ENCODE measurements at regions not wholly inside any gene's neighbourhood (a gene's known extent, or its start where the extent isn't known, plus 50 kb on each side); places are given as distances from the start of the nearest gene placed in this dataset.

GRCh38 chr10:107619139-107619538 is 454.6 kb upstream of the SORCS1 start:
- DNase-seq (ENCODE audit: low read depth in 3 of 3, low spot score in 2 of 3) = no peak

DNA sequence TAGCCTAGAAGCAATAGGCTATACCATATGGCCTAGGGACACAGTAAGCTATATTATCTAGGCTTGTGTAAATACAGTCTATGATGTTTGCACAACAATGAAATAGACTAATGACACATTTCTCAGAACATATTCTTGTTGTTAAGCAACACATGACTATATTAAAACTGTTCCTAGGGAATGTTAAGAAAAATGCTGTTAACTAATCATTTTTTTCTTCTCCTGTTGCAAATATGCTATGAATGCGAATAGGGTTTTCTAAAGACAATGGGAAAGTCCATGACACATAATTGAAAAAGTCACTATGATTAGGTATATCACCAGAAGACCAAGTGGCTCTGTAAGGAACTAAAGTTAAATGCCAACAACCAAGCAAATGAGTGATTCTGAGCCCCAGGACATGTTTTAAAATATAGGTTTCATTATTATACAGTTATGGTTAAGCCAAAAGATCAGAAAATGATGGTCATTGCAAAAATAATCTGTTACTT is 454.0 kb upstream of the SORCS1 start:
- no peak for DNase-seq (ENCODE audit: low read depth in 3 of 3, low spot score in 2 of 3)

- no peak for DNase-seq (ENCODE audit: low read depth in 3 of 3, low spot score in 2 of 3)
Observed at GRCh38 chr10:107616463-107617410, 452.2 kb upstream of the SORCS1 start.

DNA sequence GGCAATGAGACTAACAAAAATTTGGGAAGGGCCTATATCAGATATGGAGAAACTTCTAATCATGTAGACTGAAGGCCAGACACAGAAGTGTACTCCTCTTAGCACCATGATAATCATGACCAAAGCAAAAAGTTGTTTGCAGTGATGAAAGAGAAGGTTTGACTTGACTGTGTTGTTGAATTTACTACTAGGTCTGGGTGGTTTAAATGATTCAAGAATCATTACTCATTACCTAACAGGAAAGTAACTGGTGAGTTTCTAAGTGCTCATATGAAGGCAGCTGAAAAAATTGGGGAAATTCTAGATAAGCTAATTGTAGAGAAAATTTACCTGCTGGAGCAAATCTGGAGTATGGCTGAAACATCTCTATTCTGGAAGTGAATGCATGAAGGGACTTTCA is 451.5 kb upstream of the SORCS1 start:
- no peak for DNase-seq (ENCODE audit: low read depth in 3 of 3, low spot score in 2 of 3)

DNA sequence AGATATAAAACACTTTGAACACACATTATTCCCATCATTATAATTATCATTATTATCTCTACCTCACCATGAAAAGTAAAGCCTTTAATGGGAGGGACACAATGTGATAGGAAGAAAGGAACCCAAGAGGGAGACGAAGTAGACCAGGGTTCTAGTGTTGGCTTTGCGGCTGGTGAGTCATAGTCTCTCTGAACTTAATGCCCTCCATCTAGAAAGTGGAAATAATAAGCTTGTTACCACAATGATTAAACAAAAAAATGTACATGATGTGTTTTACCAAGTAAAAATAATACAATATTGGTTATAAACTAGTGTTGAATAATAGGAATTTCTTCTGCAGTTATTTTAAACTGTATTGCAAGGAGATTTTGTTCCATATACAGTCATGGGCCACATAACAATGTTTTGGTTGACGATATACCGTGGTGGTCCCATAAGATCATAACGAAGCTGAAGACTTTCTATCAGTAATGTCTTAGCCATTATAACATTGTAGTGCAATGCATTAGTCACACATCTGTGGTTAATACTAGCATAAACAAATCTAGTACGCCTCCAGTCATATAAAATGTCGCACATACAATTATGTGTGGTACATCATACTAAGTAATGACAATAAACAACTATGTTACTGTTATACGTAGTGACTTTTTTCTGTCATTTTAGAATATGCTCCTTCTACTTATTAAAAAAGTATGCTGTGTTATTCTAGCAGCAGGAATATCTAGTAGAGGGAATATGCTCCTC is 450.6 kb upstream of the SORCS1 start:
- DNase-seq (ENCODE audit: low read depth in 3 of 3, low spot score in 2 of 3) = no peak

- no peak for DNase-seq (ENCODE audit: low read depth in 3 of 3, low spot score in 2 of 3)
Observed at GRCh38 chr10:107611115-107611514, 446.6 kb upstream of the SORCS1 start.

- DNase-seq (ENCODE audit: low read depth in 3 of 3, low spot score in 2 of 3) = no peak
Observed at GRCh38 chr10:107589081-107589480, 424.6 kb upstream of the SORCS1 start.

GRCh38 chr10:107585630-107586029 is 421.1 kb upstream of the SORCS1 start:
- DNase-seq (ENCODE audit: low read depth in 3 of 3, low spot score in 2 of 3) = no peak

GRCh38 chr10:107583974-107584373 is 419.5 kb upstream of the SORCS1 start:
- DNase-seq (ENCODE audit: low read depth in 3 of 3, low spot score in 2 of 3) = no peak

- DNase-seq (ENCODE audit: low read depth in 3 of 3, low spot score in 2 of 3) = no peak
Observed at GRCh38 chr10:107579970-107580369, 415.5 kb upstream of the SORCS1 start.

- DNase-seq (ENCODE audit: low read depth in 3 of 3, low spot score in 2 of 3) = no peak
Observed at GRCh38 chr10:107577221-107577620, 412.7 kb upstream of the SORCS1 start.

DNA sequence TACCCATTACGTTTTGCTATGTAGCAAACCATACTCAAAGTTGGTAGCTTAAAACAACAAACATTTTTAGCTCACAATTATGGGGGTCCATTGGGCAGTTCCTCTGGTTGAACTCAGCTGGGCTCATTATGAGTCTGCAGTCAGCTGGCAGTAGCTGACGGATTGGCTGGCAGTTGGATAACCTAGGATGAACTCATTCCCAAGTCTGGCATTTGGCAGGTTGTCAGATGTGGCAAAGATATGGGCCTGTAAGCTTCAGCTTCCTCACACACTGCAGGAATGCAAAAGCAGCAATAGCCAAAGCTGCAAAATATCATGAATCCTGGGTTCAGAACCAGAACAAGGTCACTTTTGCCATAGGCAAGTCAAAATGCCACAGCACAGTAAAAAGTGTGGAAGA is 412.2 kb upstream of the SORCS1 start:
- no peak for DNase-seq (ENCODE audit: low read depth in 3 of 3, low spot score in 2 of 3)

DNA sequence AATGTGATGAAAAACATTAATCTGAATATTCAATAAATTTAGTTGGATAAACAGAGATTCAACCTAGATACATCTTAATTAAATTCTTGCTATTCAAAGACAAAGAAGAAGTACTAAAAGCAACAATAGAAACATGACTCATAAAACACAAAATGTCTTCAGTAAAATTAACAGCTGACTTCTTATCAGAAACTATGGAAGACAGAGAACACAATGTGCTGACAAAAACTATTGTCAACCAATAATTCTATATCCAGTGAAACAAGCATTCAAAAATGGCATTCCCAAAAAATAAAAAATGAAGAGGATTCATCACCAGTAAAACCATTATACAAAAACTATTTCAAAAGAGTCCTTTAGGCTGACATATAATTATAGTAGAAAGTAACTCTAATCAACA is 400.5 kb upstream of the SORCS1 start:
- DNase-seq (ENCODE audit: low read depth in 3 of 3, low spot score in 2 of 3) = no peak

DNA sequence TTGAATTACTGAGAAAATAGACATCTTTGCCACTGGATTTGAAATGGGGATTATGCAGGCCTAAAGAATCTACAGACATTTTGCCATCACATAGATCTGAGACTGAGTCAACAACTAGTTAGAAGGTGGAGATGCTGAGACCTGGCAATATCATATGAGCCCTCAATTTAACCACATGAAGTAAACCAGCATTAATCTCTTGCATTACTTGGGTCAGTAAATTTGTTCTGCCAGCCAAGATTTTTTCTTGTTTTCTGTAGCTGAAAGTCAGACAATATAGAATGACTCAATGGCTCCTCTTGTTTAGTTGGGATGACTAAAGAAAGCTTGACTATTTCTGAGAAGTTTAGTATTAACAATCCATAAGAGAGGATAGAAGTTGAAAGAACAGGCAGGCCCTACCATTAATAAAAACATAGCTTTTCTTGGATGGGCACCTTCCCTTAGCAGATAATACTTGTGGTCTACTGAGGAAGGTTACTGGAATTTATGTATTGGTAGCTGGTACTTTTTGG is 396.7 kb upstream of the SORCS1 start:
- DNase-seq (ENCODE audit: low read depth in 3 of 3, low spot score in 2 of 3) = no peak

- DNase-seq (ENCODE audit: low read depth in 3 of 3, low spot score in 2 of 3) = no peak
Observed at GRCh38 chr10:107557916-107558315, 393.4 kb upstream of the SORCS1 start.

DNA sequence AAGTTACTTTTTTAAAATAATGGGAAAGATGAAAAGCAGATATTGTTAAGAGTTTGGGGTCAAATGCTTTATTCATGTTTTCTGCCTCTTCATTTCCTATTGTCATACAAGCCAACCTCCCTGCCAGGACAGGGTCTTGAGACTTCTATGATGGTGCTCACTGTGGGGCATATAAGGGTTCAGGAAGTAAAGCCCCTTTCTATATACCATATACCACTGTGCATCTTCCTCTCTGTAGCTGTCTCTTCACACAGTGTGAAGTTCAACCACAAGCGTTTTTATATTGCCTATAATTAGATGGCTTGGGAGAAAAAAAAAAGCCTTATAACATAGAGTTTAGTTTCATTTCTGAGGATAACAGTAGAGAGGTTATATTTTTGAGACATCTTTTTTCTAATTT is 389.8 kb upstream of the SORCS1 start:
- no peak for DNase-seq (ENCODE audit: low read depth in 3 of 3, low spot score in 2 of 3)

DNA sequence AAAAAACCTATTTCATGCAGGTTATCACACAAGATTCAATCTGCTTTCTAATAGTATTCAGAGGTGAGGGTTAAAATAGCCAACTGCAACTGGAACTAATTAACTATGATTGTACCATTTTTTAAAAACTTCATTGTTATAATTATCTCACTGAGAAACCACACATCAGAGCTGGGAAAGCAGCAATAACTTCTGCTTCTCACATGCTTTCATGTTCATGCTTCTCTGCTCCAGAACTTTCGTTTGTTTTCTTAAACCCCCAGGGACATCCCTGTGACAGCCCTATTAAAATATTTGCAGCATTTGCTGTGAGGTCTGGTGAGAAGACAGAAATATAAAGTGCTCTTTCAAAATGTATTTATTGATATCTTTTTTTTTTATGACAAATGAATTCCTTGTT is 389.0 kb upstream of the SORCS1 start:
- no peak for DNase-seq (ENCODE audit: low read depth in 3 of 3, low spot score in 2 of 3)

DNA sequence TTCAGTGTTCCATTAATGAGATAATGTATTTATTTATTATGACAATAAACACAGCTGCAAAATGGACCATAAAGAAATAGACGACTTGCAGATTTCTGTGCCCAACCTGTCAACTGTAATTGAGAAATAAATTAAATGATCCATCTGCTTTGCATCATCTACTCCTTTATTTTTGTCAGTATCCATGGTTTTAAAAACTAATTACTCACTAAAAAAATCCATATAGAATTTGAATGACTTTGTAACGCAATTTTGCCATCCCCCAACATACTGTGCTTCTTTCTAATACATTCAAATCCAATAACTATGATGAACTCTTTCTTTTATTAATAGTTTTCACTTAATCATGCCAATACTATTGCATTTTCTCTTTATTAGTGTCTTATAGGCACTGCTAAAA is 388.5 kb upstream of the SORCS1 start:
- DNase-seq (ENCODE audit: low read depth in 3 of 3, low spot score in 2 of 3) = no peak

DNA sequence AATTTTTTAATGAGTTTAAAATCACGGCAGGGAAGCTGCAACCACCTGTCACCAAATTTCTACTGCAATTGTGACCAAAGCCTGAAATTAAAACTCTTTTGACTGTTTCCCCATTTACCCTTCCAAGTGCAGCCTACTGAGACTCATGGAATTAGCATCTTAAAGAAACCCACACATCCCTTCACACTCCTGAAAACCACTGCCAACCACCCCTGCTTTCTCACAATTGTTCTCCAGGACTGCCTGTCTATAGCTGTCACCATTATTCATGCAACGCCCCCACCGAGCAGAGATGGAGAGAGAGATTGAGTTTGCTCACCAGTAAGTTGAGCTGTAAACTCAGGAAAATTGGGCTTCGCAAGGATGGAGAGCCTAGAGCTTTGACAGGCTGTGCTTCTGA is 383.8 kb upstream of the SORCS1 start:
- DNase-seq (ENCODE audit: low read depth in 3 of 3, low spot score in 2 of 3) = no peak

- no peak for DNase-seq (ENCODE audit: low read depth in 3 of 3, low spot score in 2 of 3)
Observed at GRCh38 chr10:107546986-107547385, 382.5 kb upstream of the SORCS1 start.

DNA sequence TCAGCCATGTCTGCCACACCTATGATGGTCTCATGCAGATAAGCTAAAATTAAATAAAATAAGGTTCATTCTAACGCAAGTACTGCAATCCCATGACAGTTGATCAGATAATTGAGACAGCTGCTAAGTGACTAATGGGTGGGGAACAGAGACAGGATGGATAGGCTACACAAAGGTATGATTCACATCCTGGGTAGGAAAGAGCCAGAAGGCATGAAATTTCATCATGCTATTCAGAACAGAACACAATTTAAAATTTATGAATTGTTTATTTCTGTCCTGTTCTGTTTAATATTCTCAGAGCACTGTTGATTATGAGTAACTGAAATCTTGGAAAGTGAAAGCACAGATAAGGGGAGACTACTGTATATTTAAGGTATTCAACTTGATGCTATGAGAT is 381.8 kb upstream of the SORCS1 start:
- no peak for DNase-seq (ENCODE audit: low read depth in 3 of 3, low spot score in 2 of 3)

- DNase-seq (ENCODE audit: low read depth in 3 of 3, low spot score in 2 of 3) = no peak
Observed at GRCh38 chr10:107545717-107546116, 381.2 kb upstream of the SORCS1 start.

All from right renal cortex interstitium (tissue), 3 donors.